Mammary epithelial cell (primary cell): ENCODE measurements at regions not wholly inside any gene's neighbourhood (a gene's known extent, or its start where the extent isn't known, plus 50 kb on each side); places are given as distances from the start of the nearest gene placed in this dataset.

ENCODE experiments used
- CTCF ChIP-seq, 2 donors: IDR thresholded peaks in 1 of 2; conservative IDR thresholded peaks in 1 of 2; 2 replicates each; pipeline ENCODE4 v1.5.1; 2011 to 2012; ENCODE audit warnings: inconsistent platforms in 2 of 2, low read length in 2 of 2, mild to moderate bottlenecking in 2 of 2, control low read depth in 1 of 2, low read depth in 1 of 2; ENCODE audit not compliant: insufficient read depth in 1 of 2; ENCODE audit errors: extremely low read depth in 1 of 2
- EZH2 ChIP-seq: IDR thresholded peaks from 2 replicates; pipeline ENCODE4 v1.6.1; 2012; ENCODE audit warnings: low read length, inconsistent platforms, borderline replicate concordance

- no peak for TF ChIP-seq CTCF (conservative IDR thresholded peaks at IDR 0.05 in 1 of 2, IDR thresholded peaks at IDR 0.05 in 1 of 2; ENCODE audit: extremely low read depth in 1 of 2, insufficient read depth in 1 of 2, low read depth in 1 of 2, low read length in 2 of 2)
- TF ChIP-seq EZH2: no peak
Observed at GRCh38 chr1:214777364-214777763, 174.4 kb downstream of the CENPF start.
